ENCODE measurements at regions not wholly inside any gene's neighbourhood (a gene's known extent, or its start where the extent isn't known, plus 50 kb on each side); places are given as distances from the start of the nearest gene placed in this dataset.

DNA sequence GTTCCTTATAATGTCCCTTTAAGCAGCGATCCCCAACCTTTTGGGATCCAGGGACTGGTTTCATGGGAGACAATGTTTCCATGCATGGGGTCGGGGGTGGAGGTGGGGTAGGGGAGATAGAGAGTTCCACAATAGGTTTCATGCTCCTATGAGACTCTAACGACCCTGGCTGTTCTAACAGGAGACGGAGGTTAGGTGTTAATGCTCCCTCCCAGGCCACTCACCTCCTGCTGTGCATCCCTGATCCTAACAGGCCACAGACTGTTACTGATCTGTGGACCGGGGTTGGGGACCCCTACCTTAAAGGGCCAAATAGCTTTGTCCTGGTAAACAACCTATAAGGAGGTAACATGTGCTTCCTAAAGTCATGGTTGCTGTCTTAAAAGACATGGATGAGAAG is 602.5 kb upstream of the RGMB start:
- Mint-ChIP-seq H3K36me3 (ENCODE audit: low read depth) (no peaks in the 10 kb centered on the region), H3K27ac (ENCODE audit: unreplicated experiment) (no peak overlapping the region), H3K4me3 (ENCODE audit: unreplicated experiment) (no peak overlapping the region)

DNA sequence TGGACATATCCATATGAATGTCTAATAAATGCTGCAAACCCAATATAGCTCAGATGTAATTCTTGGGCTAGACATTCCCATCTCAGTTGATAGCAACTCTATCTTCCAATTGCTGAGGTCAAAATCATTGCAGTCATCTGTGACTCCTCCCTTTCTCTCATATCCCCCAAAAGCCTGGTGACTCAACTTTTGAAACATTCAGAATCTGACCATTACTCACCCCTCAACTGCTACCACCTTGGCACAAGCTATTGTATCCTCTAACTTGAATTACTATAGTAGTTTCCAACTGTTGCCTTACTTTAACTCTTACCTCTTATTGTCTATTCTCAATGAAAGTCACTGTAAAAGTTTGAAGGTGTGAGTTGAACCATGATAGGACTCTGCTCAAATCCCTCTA is 600.1 kb upstream of the RGMB start:
- Mint-ChIP-seq H3K27ac (ENCODE audit: unreplicated experiment) (no peak overlapping the region), H3K9me3 (ENCODE audit: low read depth) (no peaks in the 10 kb centered on the region), H3K27me3 (ENCODE audit: low read depth) (no peaks in the 10 kb centered on the region), H3K36me3 (ENCODE audit: low read depth) (no peaks in the 10 kb centered on the region), H3K4me1 (ENCODE audit: low read depth) (no peaks in the 10 kb centered on the region), H3K4me3 (ENCODE audit: unreplicated experiment) (no peak overlapping the region)
- TF ChIP-seq, protein P1, sequence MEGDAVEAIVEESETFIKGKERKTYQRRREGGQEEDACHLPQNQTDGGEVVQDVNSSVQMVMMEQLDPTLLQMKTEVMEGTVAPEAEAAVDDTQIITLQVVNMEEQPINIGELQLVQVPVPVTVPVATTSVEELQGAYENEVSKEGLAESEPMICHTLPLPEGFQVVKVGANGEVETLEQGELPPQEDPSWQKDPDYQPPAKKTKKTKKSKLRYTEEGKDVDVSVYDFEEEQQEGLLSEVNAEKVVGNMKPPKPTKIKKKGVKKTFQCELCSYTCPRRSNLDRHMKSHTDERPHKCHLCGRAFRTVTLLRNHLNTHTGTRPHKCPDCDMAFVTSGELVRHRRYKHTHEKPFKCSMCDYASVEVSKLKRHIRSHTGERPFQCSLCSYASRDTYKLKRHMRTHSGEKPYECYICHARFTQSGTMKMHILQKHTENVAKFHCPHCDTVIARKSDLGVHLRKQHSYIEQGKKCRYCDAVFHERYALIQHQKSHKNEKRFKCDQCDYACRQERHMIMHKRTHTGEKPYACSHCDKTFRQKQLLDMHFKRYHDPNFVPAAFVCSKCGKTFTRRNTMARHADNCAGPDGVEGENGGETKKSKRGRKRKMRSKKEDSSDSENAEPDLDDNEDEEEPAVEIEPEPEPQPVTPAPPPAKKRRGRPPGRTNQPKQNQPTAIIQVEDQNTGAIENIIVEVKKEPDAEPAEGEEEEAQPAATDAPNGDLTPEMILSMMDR (IDR thresholded peaks at IDR 0.05) = no peak
- DNase-seq (ENCODE audit: low spot score) = no peak

More for the DNA sequence above, 602.5 kb upstream of the RGMB start:
- Mint-ChIP-seq H3K27me3 (ENCODE audit: low read depth) (no peaks in the 10 kb centered on the region), H3K9me3 (ENCODE audit: low read depth) (no peaks in the 10 kb centered on the region), H3K4me1 (ENCODE audit: low read depth) (no peaks in the 10 kb centered on the region)
- DNase-seq (ENCODE audit: low spot score) = no peak
- TF ChIP-seq, protein P1 (IDR thresholded peaks at IDR 0.05) = no peak

DNA sequence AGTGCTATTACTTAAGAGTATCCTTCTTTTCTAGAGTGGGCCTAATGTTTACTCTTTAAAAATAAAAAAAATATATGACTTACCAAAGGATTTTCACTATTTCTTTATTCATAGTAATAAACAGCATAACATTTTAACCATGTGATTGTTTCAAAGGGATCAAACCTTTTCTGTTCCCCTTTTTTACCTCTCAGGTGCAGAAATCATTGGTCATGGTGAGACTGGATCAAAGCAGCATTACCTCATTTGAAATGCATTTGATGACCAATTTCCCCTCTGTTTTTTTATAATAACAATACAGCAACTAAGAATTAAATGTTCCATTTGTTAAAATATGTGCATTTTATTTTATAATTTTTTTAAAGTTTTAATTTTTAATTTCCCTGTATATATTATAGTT is 598.0 kb upstream of the RGMB start:
- no peak overlapping the region for H3K4me3 Mint-ChIP-seq (ENCODE audit: unreplicated experiment)
- no peaks in the 10 kb centered on the region for H3K36me3 Mint-ChIP-seq (ENCODE audit: low read depth)
- no peak overlapping the region for H3K27ac Mint-ChIP-seq (ENCODE audit: unreplicated experiment)
- no peaks in the 10 kb centered on the region for H3K9me3 Mint-ChIP-seq (ENCODE audit: low read depth)
- DNase-seq (ENCODE audit: low spot score) = no peak
- no peaks in the 10 kb centered on the region for H3K27me3 Mint-ChIP-seq (ENCODE audit: low read depth)
- TF ChIP-seq, protein P1 (IDR thresholded peaks at IDR 0.05) = no peak
- H3K4me1 Mint-ChIP-seq (ENCODE audit: low read depth) = no peaks in the 10 kb centered on the region

DNA sequence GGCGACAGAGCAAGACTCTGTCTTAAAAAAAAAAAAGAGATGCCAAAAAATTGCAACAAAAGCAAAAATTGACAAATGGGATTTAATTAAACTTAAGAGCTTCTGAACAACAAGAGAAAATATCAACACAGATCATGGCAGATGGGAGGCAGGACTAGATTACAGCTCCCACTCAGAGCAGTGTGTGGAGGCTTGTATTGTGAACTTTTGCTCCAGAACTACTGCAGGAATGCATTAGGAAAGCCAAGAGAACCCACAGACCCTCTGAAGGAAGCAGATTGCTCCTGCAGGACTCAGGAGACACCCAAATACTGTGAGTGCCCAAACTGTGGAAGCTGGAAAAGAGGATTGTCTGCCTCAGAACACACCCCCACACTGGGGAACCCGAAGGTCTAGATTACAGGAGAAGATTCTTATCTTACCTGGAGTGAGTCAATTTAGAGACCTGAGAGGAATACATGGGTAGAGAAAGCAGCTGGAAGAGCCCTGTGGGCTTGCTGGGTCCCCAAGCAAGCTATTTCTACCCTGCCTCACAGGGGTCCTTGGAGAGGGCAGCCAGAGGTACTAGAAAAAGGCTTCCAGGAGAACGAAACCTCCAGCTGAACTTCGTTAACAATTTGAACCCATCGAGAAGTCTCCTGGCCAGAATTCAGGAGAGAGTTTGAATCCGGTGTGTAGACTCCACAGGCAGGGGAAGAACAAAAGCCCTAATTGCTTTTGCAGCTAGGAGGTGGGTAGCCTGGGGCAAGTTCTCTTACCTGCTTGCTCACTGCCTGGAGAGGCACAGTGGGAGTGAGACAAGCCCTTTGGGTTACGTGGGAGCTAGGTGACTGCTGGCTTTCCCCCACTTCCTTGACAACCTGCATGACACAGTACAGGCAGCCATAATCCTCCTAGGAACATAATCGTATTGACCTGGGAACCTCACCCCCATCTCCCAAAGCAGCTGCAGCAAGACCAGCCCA is 593.4 kb upstream of the RGMB start:
- no peak overlapping the region for H3K4me3 Mint-ChIP-seq (ENCODE audit: unreplicated experiment)
- peaks cover 39% of the 10 kb centered on the region for H3K9me3 Mint-ChIP-seq (ENCODE audit: low read depth)
- no peak overlapping the region for H3K27ac Mint-ChIP-seq (ENCODE audit: unreplicated experiment)
- DNase-seq (ENCODE audit: low spot score) = no peak
- H3K36me3 Mint-ChIP-seq (ENCODE audit: low read depth) = peaks cover 7% of the 10 kb centered on the region
- no peaks in the 10 kb centered on the region for H3K27me3 Mint-ChIP-seq (ENCODE audit: low read depth)
- H3K4me1 Mint-ChIP-seq (ENCODE audit: low read depth) = no peaks in the 10 kb centered on the region
- TF ChIP-seq, protein P1 (IDR thresholded peaks at IDR 0.05) = no peak

DNA sequence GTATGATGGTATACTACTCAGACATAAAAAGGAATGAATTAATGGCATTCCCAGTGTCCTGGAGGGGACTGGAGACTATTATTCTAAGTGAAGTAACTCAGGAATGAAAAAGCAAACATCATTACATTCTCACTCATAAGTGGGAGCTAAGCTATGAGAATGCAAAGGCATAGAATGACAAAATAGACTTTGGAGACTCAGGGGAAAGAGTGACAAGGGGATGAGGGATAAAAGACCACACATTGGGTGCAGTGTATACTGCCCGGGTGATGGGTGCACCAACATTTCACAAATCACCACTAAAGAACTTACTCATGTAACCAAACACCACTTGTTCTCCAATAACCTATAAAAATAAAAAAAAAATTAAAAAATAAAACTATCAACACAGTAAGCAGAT is 587.3 kb upstream of the RGMB start:
- no peak overlapping the region for H3K4me3 Mint-ChIP-seq (ENCODE audit: unreplicated experiment)

More for the DNA sequence above, 587.3 kb upstream of the RGMB start:
- no peak for DNase-seq (ENCODE audit: low spot score)
- Mint-ChIP-seq H3K36me3 (ENCODE audit: low read depth) (peaks cover 7% of the 10 kb centered on the region), H3K27me3 (ENCODE audit: low read depth) (no peaks in the 10 kb centered on the region), H3K27ac (ENCODE audit: unreplicated experiment) (no peak overlapping the region), H3K9me3 (ENCODE audit: low read depth) (peaks cover 37% of the 10 kb centered on the region), H3K4me1 (ENCODE audit: low read depth) (no peaks in the 10 kb centered on the region)
- TF ChIP-seq, protein P1 (IDR thresholded peaks at IDR 0.05) = no peak

Measured in chondrocyte (in vitro differentiated cells).